A204.1 (cell line): ENCODE measurements at regions not wholly inside any gene's neighbourhood (a gene's known extent, or its start where the extent isn't known, plus 50 kb on each side); places are given as distances from the start of the nearest gene placed in this dataset.
"Not testable (repeated sequence)": the region's sequence is repeated elsewhere in the genome, so short reads cannot be mapped to it uniquely, and the experiment has no call there.

ENCODE experiments used
- FAIRE-seq: peaks from 2 replicates; lab custom pipeline; 2012; peaks lifted over from hg19 to GRCh38; lab: Jason Lieb, UNC

DNA sequence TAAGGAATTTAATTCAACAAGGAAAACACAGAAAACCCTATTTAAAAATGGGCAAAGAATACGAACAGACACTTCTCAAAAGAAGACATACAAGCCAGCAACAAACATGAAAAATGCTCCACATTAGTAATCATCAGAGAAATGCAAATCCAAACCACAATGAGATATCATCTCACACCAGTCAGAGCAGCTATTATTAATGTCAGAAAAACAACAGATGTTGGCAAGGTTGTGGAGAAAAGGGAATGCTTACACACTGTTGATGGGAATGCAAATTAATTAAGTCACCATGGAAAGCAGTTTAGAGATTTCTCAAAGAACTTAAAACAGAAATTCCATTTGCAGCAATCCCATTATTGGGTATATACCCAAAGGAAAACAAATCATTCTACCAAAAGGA is 55.2 kb downstream of the GCC1 start:
- no peak for FAIRE-seq

- no peak for FAIRE-seq
Observed at GRCh38 chr7:127527561-127527960, 57.8 kb downstream of the GCC1 start.

GRCh38 chr7:127525866-127526480 is 59.4 kb downstream of the GCC1 start:
- FAIRE-seq, result no peak

GRCh38 chr7:127516320-127516719 is 69.1 kb downstream of the GCC1 start:
- FAIRE-seq, result no peak

DNA sequence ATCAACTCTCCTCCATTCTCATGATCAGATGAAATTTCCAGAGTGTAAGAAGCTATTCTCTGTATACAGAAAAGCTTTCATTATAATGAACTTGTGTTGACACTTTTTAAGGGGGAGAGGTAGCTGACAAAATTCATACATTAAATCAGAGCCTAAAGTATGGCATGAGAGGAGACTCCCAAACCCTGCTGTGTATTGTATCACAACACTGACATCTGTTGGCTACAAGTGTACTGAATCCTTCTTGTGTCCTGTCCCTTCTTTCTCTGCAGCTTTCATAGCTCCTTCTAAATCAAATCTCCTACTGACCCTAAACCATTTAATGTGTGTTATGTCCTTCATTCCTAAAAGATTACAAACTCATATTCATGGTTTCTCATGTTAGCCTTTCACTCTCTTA is 70.9 kb downstream of the GCC1 start:
- peak; percentile 81 for FAIRE-seq

DNA sequence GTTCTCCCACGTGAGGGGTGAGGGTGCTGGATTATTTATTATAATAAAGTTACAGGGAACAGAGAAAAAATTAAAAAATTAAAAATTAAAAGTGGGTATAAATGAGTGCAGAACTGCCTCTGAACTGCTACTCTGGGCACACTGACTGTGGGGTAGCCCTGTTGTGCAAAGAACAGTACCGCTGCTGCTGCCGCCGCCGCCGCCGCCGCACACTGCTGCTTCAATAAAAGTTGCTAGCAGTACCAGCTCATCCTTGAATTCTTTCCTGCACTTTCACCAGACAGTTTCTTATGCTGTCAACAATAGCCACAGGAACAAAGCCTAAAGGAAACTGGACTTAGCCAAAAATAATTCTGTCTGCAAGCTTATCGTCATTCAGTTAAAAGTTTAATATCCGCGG is 72.1 kb downstream of the GCC1 start:
- FAIRE-seq, result no peak

GRCh38 chr7:127512663-127513062 is 72.7 kb downstream of the GCC1 start:
- no peak for FAIRE-seq

- no peak for FAIRE-seq
Observed at GRCh38 chr7:127504715-127505114, 80.7 kb downstream of the GCC1 start.

GRCh38 chr7:127501817-127502216 is 83.6 kb downstream of the GCC1 start:
- FAIRE-seq, result peak; percentile 67

DNA sequence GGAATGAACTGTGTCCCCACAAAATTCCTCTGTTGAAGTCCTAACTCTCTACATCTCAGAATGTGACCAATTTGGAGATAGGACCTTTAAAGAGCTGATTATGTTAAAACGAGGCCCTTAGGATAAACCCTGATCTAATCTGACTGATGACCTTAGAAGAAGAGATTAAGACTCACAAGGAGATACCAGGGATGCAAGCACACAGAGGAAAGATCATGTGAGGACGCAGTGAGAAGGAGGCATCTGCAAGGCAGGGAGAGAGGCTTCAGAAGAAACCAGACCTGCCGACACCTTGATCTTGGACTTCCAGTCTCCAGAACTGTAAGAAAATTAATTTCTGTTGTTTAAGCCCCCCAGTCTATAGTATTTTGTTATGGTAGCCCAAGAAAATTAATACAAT is 94.9 kb upstream of the ZNF800 start:
- FAIRE-seq, result no peak

DNA sequence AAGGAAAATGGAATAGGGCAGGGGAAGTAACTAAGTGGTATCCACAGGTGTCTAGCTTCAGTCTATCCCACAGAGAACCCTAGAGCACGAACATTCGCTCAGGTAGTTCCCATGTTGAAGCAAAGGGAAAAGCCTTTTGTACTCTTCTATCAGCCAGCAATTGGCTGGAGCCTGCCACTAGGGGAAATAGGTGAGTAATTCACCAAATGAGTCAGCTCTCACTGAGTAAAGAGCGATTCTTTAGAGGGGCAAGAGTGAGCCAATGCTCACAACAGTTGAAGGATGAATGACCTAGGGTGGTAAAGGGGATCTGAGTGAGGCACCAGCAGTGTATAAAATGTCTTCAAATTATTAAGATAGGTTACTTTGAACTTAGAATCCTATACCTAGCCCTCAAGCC is 94.1 kb upstream of the ZNF800 start:
- no peak for FAIRE-seq

- FAIRE-seq, result no peak
Observed at GRCh38 chr7:127485482-127485881, 93.0 kb upstream of the ZNF800 start.

DNA sequence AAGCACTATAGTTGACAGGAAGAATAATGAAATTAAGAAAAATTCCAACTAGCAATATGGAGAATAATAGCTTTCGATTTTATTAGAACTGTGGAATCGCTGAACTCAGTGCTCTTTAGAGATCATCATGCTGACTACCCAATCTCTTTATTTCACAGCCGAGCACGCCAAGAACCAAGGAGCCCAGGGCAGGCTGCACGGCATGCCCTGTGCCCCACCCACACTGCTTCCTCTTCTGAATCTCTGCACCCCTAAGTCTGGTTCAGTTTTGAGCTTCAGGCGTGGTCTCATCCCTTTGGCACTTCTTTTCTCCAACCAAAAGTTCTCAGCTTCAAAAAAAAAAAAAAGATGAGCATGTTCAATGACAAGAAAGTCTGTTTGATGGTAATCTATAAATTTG is 92.4 kb upstream of the ZNF800 start:
- FAIRE-seq, result no peak

DNA sequence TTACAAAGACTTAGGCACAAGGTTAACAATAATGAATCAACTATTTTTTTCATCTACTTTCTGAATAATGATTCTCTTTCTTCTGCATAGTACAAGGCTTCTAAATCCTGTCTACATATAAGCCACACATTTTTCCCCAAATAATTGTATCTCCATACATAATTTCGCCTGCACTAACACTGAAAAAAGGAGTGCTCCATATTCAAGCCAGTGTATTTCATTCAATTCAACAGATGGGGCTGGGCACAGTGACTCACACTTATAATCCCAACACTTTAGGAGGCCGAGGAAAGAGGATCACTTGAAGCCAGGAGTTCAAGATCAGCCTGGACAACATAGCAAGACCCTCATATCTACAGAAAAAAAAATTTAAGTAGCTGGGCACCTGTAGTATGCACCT is 86.0 kb upstream of the ZNF800 start:
- no peak for FAIRE-seq

DNA sequence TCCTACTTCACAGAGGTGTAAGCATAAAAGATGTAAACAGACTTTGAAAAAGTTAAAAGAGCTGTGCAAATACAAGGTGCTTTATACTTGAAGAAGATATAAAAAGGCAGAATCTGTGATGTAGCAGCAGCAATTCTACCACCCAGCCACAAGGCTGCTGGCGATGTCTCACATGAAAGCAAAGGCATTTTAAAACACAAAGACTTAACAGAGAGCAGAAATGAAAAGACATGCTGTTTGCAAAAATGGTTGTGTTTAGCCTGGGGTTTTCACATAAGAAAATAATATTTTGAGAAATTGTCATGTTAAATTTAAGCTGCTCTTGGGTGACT is 85.5 kb upstream of the ZNF800 start:
- no peak for FAIRE-seq

- FAIRE-seq, result no peak
Observed at GRCh38 chr7:127477295-127478023, 85.0 kb upstream of the ZNF800 start.

DNA sequence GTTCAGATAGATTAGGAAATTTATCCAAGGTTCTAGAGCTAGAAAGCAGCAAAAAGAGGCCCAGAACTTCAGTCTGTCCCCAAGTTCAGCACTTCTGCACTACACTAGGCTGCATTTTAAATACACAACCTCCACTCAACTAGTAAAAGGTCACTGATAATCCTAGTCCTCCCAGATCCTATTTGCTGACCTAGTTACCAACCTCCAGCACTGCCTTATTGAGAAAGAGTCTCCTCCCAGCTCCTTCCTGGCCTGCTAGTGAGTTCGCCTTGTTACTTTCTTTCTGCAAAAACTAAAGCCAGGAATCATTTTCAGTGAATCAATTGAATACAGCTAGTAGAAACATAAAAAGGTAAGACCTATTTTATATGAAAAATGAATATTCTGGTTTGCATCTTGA is 84.1 kb upstream of the ZNF800 start:
- no peak for FAIRE-seq

DNA sequence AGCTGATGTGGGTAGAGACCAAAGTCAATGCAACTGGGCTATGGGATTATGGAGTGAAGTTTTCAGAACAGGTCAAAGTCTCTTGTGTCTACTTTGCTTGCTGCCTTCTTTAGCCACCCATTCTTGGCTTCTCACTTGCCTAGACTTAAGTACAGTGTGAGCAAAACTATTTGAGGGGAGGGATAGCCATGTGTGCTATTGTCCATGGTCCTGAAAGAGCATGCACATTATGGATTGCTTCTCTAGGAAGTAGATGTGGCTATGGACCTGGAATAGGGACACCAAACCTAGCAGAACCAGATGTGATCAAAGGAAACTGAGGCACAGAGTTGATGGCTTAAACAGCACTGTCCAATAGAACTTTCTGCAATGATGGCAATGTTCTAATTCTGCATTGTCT is 81.9 kb upstream of the ZNF800 start:
- no peak for FAIRE-seq

GRCh38 chr7:127473409-127473808 is 80.9 kb upstream of the ZNF800 start:
- no peak for FAIRE-seq

DNA sequence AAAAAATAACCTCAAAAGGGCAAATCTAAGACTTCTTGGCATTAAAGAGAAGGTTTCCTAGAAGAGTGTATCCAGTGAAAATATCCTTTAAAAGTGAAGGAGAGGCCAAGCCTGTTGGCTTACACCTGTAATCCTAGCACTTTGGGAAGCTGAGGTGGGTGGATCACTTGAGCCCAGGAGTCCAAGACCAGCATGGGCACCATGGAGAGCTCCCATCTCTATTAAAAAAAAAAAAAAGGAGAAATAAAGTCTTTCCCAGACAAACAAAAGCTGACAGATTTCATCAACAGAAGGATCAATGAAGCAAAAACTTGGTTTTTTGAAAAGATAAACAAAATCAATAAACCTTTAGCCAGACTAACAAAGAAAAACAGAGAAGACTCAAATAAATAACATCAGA is 67.6 kb upstream of the ZNF800 start:
- FAIRE-seq, result no peak

DNA sequence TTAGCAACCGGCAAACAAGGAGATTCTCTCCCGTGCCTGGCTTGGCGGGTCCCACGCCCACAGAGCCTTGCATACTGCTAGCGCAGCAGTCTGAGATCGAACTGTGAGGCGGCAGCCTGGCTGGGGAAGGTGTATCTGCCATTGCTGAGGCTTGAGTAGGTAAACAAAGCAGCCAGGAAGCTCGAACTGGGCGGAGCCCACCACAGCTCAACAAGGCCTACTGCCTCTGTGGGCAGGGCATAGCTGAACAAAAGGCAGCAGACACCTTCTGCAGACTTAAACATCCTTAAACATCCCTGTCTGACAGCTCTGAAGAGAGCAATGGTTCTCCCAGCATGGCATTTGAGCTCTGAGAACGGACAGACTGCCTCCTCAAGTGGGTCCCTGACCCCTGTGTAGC is 58.8 kb upstream of the ZNF800 start:
- FAIRE-seq, result not testable (repeated sequence)

GRCh38 chr7:127448566-127448965 is 56.1 kb upstream of the ZNF800 start:
- FAIRE-seq, result no peak

GRCh38 chr7:127447326-127447945 is 54.9 kb upstream of the ZNF800 start:
- no peak for FAIRE-seq

- FAIRE-seq, result no peak
Observed at GRCh38 chr7:127446842-127447241, 54.3 kb upstream of the ZNF800 start.
